Ovary (tissue), 7 donors: ENCODE measurements at regions not wholly inside any gene's neighbourhood (a gene's known extent, or its start where the extent isn't known, plus 50 kb on each side); places are given as distances from the start of the nearest gene placed in this dataset.

Experiments used
- DNase-seq, 5 donors: peaks; one replicate each; pipeline ENCODE4 v3.0.0-alpha.2; 2019 to 2020
- H3K27ac ChIP-seq, 2 donors: fragments of 200-600 bp; one replicate each; pipeline versions ENCODE4 v1.5.1 to v1.8.0; 2019 to 2022
- H3K27me3 ChIP-seq: fragments of 200-600 bp; one replicate; pipeline ENCODE4 v1.8.0; 2022
- H3K36me3 ChIP-seq: fragments of 200-600 bp; sonication (generic); one replicate; pipeline ENCODE4 v1.5.1; 2019
- H3K4me1 ChIP-seq: one replicate; pipeline ENCODE4 v1.8.1; 2013; ENCODE audit warnings: mild to moderate bottlenecking, moderate library complexity; ENCODE audit not compliant: insufficient read depth
- H3K4me3 ChIP-seq: fragments of 200-600 bp; sonication (generic); one replicate; pipeline ENCODE4 v1.5.1; 2017
- H3K9me3 ChIP-seq, 2 donors: fragments of 200-600 bp in 1 of 2; sonication (generic) in 1 of 2; one replicate each; pipeline versions ENCODE4 v1.5.1 to v1.8.1; 2013 to 2019; ENCODE audit warnings: mild to moderate bottlenecking in 1 of 2, moderate library complexity in 1 of 2
- EP300 ChIP-seq: sonication (generic); formaldehyde crosslinking; IDR thresholded peaks from one replicate; pipeline ENCODE4 v1.6.1; 2017; ENCODE audit warnings: antibody characterized with exemption
- POLR2A ChIP-seq: fragments of 450-650 bp; IDR thresholded peaks from one replicate; pipeline ENCODE4 v1.6.1; 2017; ENCODE audit warnings: antibody characterized with exemption, mild to moderate bottlenecking, moderate library complexity
- WGBS, 3 donors: extraction: QIAGEN DNeasy Blood & Tissue Kit in 1 of 3; methylation state at CpG; one replicate each; pipeline versions ENCODE4 v1.1.5 to v1.1.7; 2013 to 2017; 5-methylcytosine and 5-hydroxymethylcytosine counted together
- intact Hi-C, 4 donors: fragments of 100-400 bp; cut with DNase I; formaldehyde crosslinking; loops; one replicate each; pipeline versions ENCODE4 v1.11.0 to v1.15.1; 2022 to 2023
- TF ChIP-seq, protein P1 (sequence below), 3 donors: fragments of 450-650 bp in 2 of 3; fragments of 200-600 bp in 1 of 3; IDR thresholded peaks; one replicate each; pipeline versions ENCODE4 v1.5.1 to v1.8.0; 2016 to 2022; ENCODE audit warnings: antibody characterized with exemption in 3 of 3, mild to moderate bottlenecking in 1 of 3
- donor health status: DM: no; HTN: no; CAD: no; lungs with moderate emphysema.
- donor health status: DM: no; HTN: no; CAD: no.
- donor health status: Bipolar disorder and iron deficiency.
- donor health status: DM: no; HTN: no; CAD: no.
- donor health status: DM: yes; HTN: yes; CAD: no.

DNA sequence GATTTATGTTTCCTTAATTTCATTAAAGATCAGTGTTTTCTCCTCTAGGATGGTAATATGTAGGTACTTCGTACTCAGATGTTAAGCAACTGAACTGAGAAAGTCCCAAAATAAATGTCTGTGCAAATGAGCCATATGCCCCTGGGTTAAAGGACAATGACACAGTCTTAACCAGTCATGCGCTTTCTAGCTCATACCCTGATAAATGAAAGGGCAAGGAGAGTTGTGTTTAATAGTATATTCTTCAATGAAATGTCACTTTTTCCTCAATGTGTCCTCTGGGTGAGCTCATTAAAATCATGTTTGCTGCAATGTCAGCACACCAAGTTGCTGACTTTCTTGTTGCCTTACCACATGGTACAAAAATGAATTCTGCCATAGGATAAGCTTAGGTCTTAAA, 856.3 kb downstream of the TMEM182 start:
- Histone ChIP-seq H3K9me3 (no peaks in the 10 kb centered on the region), H3K27me3 (no peaks in the 10 kb centered on the region), H3K4me3 (no peak overlapping the region), H3K36me3 (no peaks in the 10 kb centered on the region), H3K27ac (no peak overlapping the region), H3K4me1 (no peaks in the 10 kb centered on the region)
- no peak for DNase-seq
- 75 to 82% (median 80%) methylated on average over 2 of the region's 2 CpGs for WGBS, 3 donors
- TF ChIP-seq POLR2A (no peak), EP300 (no peak)
- TF ChIP-seq, protein P1, sequence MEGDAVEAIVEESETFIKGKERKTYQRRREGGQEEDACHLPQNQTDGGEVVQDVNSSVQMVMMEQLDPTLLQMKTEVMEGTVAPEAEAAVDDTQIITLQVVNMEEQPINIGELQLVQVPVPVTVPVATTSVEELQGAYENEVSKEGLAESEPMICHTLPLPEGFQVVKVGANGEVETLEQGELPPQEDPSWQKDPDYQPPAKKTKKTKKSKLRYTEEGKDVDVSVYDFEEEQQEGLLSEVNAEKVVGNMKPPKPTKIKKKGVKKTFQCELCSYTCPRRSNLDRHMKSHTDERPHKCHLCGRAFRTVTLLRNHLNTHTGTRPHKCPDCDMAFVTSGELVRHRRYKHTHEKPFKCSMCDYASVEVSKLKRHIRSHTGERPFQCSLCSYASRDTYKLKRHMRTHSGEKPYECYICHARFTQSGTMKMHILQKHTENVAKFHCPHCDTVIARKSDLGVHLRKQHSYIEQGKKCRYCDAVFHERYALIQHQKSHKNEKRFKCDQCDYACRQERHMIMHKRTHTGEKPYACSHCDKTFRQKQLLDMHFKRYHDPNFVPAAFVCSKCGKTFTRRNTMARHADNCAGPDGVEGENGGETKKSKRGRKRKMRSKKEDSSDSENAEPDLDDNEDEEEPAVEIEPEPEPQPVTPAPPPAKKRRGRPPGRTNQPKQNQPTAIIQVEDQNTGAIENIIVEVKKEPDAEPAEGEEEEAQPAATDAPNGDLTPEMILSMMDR (IDR thresholded peaks at IDR 0.05): no peak
- intact Hi-C loops: no loop called here

DNA sequence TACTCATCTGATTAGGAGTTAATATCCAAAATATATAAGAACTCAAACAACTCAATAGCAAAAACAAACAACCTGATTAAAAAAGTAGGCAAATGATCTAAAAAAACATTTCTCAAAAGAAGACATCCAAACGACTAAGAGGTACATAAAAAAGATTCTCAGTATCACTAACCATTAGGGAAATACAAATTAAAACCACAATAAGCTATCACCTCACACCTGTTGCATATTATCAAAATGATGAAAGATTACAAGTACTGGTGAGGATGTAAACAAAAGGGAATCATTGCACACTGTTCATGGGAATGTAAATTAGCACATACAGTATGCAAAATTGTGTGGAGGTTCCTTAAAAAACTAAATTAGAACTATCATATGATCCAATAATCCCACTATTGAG, 865.5 kb downstream of the TMEM182 start:
- TF ChIP-seq POLR2A: no peak
- no peak for TF ChIP-seq EP300
- TF ChIP-seq, protein P1 (IDR thresholded peaks at IDR 0.05): no peak
- no peak overlapping the region for H3K4me3 ChIP-seq
- intact Hi-C loops: no loop called here
- H3K4me1 ChIP-seq: no peaks in the 10 kb centered on the region
- no peaks in the 10 kb centered on the region for H3K36me3 ChIP-seq
- no peak overlapping the region for H3K27ac ChIP-seq
- no peak for DNase-seq
- H3K9me3 ChIP-seq: no peaks in the 10 kb centered on the region
- H3K27me3 ChIP-seq: no peaks in the 10 kb centered on the region
- 26 to 32% (median 28%) methylated on average over 1 of the region's 1 CpG for WGBS, 3 donors

DNA sequence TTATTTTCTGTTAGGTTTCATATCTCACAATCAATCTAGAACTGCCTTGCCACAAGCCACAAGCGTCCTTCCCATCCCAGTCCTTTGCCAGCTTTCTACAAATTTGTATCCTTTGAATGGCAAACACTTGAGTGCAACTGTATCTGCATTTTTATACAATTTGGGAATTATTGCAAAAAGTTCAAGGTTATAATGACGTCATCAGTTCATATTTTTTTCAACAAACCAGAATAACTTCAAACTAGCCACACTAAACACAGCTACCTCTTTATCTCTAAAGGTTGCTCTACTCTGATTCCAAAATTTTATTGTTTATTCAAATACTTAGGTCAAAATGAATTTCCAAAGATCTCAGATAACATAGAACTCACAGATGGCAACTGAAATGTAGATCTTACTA, 877.1 kb downstream of the TMEM182 start:
- Histone ChIP-seq H3K27me3 (no peaks in the 10 kb centered on the region), H3K27ac (no peak overlapping the region), H3K36me3 (no peaks in the 10 kb centered on the region), H3K4me1 (no peaks in the 10 kb centered on the region), H3K9me3 (no peaks in the 10 kb centered on the region), H3K4me3 (no peak overlapping the region)
- TF ChIP-seq, protein P1 (IDR thresholded peaks at IDR 0.05): no peak
- TF ChIP-seq EP300 (no peak), POLR2A (no peak)
- 2 to 18% (median 14%) methylated on average over 2 of the region's 2 CpGs for WGBS, 3 donors
- no peak for DNase-seq
- intact Hi-C loops: no loop called here

DNA sequence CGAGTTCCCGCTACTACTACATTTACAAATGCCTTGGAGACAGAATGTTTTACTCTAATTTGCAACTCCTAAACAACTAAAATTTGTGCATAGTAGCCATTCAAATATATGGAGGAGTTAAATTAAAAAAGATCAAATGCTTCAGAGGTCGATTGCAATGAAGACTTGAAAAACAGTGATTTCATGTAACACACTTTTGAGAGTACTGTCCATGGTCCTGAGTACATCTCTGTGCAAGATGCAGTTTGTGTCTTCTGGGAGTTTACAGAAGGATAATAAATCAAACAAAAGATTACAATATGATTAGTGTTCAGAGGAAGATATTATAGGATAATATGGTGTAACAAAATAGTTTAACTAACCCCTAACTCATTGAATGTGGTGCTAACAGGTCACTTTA, 894.7 kb downstream of the TMEM182 start:
- no peak for DNase-seq
- Histone ChIP-seq H3K4me3 (no peak overlapping the region), H3K9me3 (no peaks in the 10 kb centered on the region), H3K27ac (no peak overlapping the region), H3K27me3 (no peaks in the 10 kb centered on the region), H3K4me1 (no peaks in the 10 kb centered on the region), H3K36me3 (no peaks in the 10 kb centered on the region)
- TF ChIP-seq EP300 (no peak), POLR2A (no peak)
- TF ChIP-seq, protein P1 (IDR thresholded peaks at IDR 0.05): no peak
- intact Hi-C loops: no loop called here
- WGBS, 3 donors: 64 to 70% (median 69%) methylated on average over 3 of the region's 3 CpGs

DNA sequence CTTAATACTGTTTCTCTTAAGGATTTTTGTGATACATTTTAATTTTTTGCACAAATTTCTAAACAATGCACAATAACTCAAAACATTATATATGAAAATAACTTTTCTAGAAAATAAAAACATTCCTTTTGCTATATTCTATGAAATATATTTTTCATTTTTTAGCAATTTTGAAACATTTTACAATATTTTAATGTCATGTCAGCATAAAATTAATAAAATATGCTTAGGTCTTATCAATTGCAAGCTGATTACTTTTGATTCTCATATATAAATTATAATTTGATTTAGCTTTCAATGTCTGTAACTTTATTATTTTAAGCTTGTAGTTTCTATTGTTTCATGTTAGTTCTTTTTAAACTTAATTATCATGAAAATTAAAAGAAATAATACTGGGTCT, 898.7 kb downstream of the TMEM182 start:
- intact Hi-C loops: no loop called here
- Histone ChIP-seq H3K4me1 (no peaks in the 10 kb centered on the region), H3K27me3 (no peaks in the 10 kb centered on the region), H3K36me3 (no peaks in the 10 kb centered on the region), H3K9me3 (no peaks in the 10 kb centered on the region), H3K27ac (no peak overlapping the region), H3K4me3 (no peak overlapping the region)
- no peak for DNase-seq
- TF ChIP-seq POLR2A (no peak), EP300 (no peak)
- TF ChIP-seq, protein P1 (IDR thresholded peaks at IDR 0.05): no peak
